ENCODE measurements at regions not wholly inside any gene's neighbourhood (a gene's known extent, or its start where the extent isn't known, plus 50 kb on each side); places are given as distances from the start of the nearest gene placed in this dataset.
"Not testable (repeated sequence)": the region's sequence is repeated elsewhere in the genome, so short reads cannot be mapped to it uniquely, and the experiment has no call there.

DNA sequence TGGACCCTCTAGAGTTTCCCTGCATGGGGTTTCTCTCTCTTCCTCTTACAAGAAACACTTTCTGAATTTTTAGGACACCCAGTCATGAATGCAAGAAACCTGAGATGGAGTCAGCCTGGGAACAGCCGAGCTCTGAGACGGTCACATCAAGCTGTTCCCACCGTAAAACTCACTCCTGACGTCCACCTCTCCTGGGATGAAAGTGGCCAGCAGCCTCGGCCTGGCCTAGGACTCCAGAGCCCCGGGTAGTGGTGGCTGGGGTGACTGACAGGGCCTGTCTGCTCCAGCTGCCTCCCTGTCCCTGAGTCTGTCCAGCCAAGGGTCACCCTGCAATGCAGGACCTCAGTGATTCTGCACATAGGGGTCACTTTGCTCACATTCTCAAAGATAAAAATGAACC is 217.8 kb downstream of the SHOX start:
- no peak for DNase-seq (ENCODE audit: low spot score)

DNA sequence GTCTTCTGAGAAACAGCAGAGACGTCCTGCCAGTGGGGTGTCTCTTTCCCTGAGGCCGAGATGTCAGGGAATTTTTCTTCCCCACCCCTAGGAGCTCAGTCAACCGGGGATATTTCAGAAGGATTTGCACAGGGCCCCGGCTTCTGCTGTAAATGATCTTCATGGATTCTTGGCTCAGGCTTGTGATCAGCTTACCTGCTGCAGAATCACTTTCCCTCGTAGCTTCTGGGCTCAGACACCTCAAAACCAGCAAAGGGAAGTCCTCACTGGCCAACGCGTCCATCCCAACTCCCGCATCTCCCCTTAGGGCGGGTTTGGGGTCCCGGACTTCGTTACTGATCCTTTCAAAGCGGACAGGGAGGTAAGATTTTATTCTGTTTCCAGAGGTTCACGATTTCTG is 212.7 kb downstream of the SHOX start:
- no peak for DNase-seq (ENCODE audit: low spot score)

- DNase-seq (ENCODE audit: low spot score): no peak
Measured at GRCh38 chrX:840556-840955, 210.0 kb downstream of the SHOX start.

GRCh38 chrX:838666-839065 is 208.1 kb downstream of the SHOX start:
- not testable (repeated sequence) for DNase-seq (ENCODE audit: low spot score)

- not testable (repeated sequence) for DNase-seq (ENCODE audit: low spot score)
Measured at GRCh38 chrX:835857-836256, 205.3 kb downstream of the SHOX start.

- DNase-seq (ENCODE audit: low spot score): no peak
Measured at GRCh38 chrX:830532-830931, 199.9 kb downstream of the SHOX start.

- no peak for DNase-seq (ENCODE audit: low spot score)
Measured at GRCh38 chrX:829145-829544, 198.6 kb downstream of the SHOX start.

- DNase-seq (ENCODE audit: low spot score): no peak
Measured at GRCh38 chrX:828411-828959, 197.9 kb downstream of the SHOX start.

- DNase-seq (ENCODE audit: low spot score): no peak
Measured at GRCh38 chrX:826448-826847, 195.9 kb downstream of the SHOX start.

DNA sequence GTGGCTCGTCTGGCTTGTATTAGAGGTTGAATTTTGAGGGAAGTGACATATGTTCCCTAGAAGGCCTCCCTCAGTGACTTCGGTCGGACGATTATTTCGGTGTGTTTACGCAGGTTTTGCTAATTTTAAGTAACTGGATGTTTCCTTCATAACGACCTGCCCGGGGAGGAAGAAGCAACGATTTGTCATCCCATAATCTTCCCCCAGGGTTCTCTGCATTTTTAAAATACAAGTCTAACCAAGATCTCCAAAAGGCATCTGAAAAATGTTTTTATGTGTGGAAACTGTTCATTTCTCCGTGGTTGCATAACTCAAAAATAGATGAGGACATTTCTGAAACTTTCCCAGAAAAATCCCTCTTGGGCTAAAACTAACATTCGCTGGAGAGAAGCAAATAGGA is 195.4 kb downstream of the SHOX start:
- DNase-seq (ENCODE audit: low spot score): no peak

DNA sequence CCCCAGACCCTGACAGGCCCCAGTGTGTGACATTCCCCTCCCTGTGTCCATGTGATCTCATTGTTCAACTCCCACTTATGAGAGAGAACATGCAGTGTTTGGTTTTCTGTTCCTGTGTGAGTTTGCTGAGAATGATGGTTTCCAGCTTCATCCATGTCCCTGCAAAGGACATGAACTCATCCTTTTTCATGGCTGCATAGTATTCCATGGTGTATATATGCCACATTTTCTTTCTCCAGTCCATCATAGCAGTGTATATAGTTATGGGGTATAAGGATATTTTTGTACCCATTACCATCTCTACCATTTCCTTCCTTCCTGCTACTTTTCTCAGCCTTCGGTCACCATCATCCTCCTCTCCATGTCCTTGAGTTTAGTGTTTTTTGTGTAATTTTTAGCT is 192.5 kb downstream of the SHOX start:
- not testable (repeated sequence) for DNase-seq (ENCODE audit: low spot score)

GRCh38 chrX:821327-822107 is 190.9 kb downstream of the SHOX start:
- no peak for DNase-seq (ENCODE audit: low spot score)

DNA sequence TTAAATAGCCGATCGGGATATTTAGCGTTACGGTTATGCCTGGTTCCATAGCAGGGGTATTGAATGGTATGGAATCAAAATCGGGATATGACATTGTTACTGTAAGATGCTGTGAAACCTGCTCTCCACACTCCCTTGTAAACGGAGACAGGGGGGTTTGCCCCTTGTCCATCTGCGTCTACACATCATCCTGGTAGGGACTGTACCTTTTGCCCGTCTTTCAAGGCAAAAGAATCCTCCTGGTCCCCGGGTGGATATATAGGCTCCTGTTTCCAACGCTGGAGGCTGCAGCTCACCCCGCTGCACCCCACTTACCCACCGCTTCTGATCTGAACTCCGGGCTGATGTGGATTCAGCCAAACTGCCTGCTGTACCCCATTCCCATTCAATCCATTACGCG is 189.1 kb downstream of the SHOX start:
- no peak for DNase-seq (ENCODE audit: low spot score)

- no peak for DNase-seq (ENCODE audit: low spot score)
Measured at GRCh38 chrX:817759-818300, 187.2 kb downstream of the SHOX start.

GRCh38 chrX:817147-817546 is 186.6 kb downstream of the SHOX start:
- not testable (repeated sequence) for DNase-seq (ENCODE audit: low spot score)

GRCh38 chrX:816411-816810 is 185.8 kb downstream of the SHOX start:
- DNase-seq (ENCODE audit: low spot score): no peak

DNA sequence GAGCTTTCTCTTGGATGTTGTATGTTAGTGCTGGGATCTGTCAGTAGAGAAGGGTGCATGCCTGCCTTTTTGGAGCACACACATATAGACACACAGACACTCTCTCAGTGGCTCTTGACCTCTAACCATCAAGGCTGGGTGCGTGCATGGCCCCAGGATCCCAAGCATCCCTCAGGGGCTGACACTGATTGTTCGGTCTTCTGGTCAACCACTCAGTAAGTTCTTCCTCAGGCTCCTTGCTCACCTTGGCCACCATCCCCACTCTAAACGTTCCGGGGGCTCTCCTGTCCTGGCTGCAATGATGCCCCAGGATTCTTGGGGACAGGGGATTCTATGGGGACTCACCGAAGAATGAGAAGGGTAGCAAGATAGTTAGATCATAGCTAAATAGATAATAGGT is 179.6 kb downstream of the SHOX start:
- no peak for DNase-seq (ENCODE audit: low spot score)

DNA sequence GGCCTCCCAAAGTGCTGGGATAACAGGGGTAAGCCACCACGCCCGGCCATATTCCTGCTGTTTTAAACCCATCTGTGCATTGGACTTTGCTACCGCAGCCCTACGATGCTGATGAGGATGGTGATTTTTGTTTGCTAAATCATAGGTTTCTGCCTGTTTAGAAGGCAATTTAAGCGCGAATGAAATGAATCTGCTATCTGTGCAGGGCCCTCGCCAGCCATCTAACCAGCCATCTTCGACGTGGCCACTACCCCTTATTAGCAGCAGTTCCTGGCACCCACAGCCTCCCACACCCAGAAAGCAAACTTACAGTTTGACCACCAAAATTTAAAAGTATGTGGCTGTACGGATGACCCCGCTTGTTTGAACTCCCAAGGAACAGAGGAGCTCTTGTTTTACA is 178.5 kb downstream of the SHOX start:
- no peak for DNase-seq (ENCODE audit: low spot score)

DNA sequence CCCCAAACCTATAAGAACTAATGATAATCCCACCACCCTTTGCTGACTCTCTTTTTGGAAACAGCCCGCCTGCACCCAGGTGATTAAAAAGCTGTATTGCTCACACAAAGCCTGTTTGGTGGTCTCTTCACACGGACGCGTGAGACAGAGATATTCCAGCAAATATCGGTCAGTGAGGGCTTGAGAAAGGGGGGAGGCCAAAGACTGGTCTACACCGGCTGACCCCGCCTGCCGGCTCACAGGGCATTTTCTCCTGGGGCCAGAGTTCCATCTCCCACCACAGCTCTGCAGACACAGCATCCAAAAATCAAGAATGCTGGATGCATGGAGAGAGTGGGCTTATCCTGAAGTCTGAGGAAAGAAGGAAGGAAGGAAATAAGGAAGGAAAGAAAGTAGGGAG is 176.0 kb downstream of the SHOX start:
- no peak for DNase-seq (ENCODE audit: low spot score)

DNA sequence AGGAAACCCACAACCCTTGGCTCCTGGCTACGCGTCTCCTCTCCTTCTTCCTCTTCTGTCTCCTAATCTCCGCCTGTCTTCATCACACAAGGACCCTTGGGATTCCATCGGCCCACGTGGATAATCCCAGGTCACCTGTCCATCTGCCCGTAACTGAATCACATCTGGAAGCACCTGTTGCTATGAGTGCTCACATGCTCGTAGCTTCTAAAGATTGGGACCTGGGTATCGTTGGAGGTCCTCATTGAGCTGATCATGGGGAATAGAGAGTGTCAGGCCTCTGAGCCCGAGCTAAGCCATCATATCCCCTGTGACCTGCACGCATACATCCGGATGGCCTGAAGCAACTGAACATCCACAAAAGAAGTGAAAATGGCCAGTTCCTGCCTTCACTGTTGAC is 175.4 kb downstream of the SHOX start:
- DNase-seq (ENCODE audit: low spot score): no peak

GRCh38 chrX:805103-805670 is 174.6 kb downstream of the SHOX start:
- DNase-seq (ENCODE audit: low spot score): no peak

DNA sequence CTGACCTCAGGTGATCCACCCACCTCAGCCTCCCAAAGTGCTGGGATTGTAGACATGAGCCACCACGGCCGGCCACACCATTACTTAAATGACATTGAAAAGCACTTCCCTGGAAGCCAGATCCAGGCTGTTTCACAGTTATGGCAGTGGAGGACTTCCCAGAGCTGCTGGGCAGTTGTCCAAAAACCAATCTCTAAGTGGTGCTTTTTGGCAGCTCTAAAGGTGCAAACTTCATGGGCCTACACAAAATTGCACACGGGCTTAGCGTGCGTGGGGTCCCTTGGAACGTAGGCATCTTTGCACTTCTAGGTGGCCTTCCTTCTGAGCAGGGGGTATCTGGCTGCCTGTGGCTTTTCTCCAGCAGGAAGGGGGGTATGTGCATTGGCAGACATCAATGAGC is 172.3 kb downstream of the SHOX start:
- DNase-seq (ENCODE audit: low spot score): no peak

GRCh38 chrX:799808-800207 is 169.2 kb downstream of the SHOX start:
- no peak for DNase-seq (ENCODE audit: low spot score)
